HG03196 (cell line): ENCODE measurements at regions not wholly inside any gene's neighbourhood (a gene's known extent, or its start where the extent isn't known, plus 50 kb on each side); places are given as distances from the start of the nearest gene placed in this dataset.

ENCODE experiments used
- ATAC-seq: cut with Tn5 transposase; IDR thresholded peaks from one replicate; pipeline ENCODE4 v1.9.1; 2021; ENCODE audit not compliant: unreplicated experiment

GRCh38 chr6:19501737-19502245 lies 335.4 kb upstream of the ID4 start:
- ATAC-seq = no peak

GRCh38 chr6:19502301-19502700 lies 334.9 kb upstream of the ID4 start:
- ATAC-seq = no peak

- ATAC-seq = no peak
These were observed 321.2 kb upstream of the ID4 start for GRCh38 chr6:19515939-19516338.

- no peak for ATAC-seq
These were observed 317.2 kb upstream of the ID4 start for GRCh38 chr6:19519941-19520340.

GRCh38 chr6:19524366-19525186 lies 312.6 kb upstream of the ID4 start:
- ATAC-seq = no peak

GRCh38 chr6:19525673-19526072 lies 311.5 kb upstream of the ID4 start:
- ATAC-seq = no peak

- no peak for ATAC-seq
These were observed 307.0 kb upstream of the ID4 start for GRCh38 chr6:19530188-19530587.

- no peak for ATAC-seq
These were observed 301.8 kb upstream of the ID4 start for GRCh38 chr6:19535351-19535750.

- ATAC-seq = no peak
These were observed 300.3 kb upstream of the ID4 start for GRCh38 chr6:19536838-19537237.

- no peak for ATAC-seq
These were observed 299.1 kb upstream of the ID4 start for GRCh38 chr6:19538096-19538495.

GRCh38 chr6:19547507-19547906 lies 289.7 kb upstream of the ID4 start:
- no peak for ATAC-seq

- no peak for ATAC-seq
These were observed 288.1 kb upstream of the ID4 start for GRCh38 chr6:19549109-19549508.

GRCh38 chr6:19550380-19550779 lies 286.8 kb upstream of the ID4 start:
- no peak for ATAC-seq

GRCh38 chr6:19551611-19552010 lies 285.6 kb upstream of the ID4 start:
- no peak for ATAC-seq

- ATAC-seq = no peak
These were observed 285.1 kb upstream of the ID4 start for GRCh38 chr6:19552076-19552475.

GRCh38 chr6:19552588-19552987 lies 284.6 kb upstream of the ID4 start:
- ATAC-seq = no peak

GRCh38 chr6:19554356-19555225 lies 282.6 kb upstream of the ID4 start:
- ATAC-seq = no peak

GRCh38 chr6:19557191-19557590 lies 280.0 kb upstream of the ID4 start:
- ATAC-seq = no peak

- no peak for ATAC-seq
These were observed 279.0 kb upstream of the ID4 start for GRCh38 chr6:19558201-19558600.

- ATAC-seq = no peak
These were observed 278.2 kb upstream of the ID4 start for GRCh38 chr6:19558934-19559333.

- no peak for ATAC-seq
These were observed 274.7 kb upstream of the ID4 start for GRCh38 chr6:19562468-19562867.

GRCh38 chr6:19569563-19569962 lies 267.6 kb upstream of the ID4 start:
- ATAC-seq = no peak
